Sigmoid colon (tissue), 4 donors: ENCODE measurements at regions not wholly inside any gene's neighbourhood (a gene's known extent, or its start where the extent isn't known, plus 50 kb on each side); places are given as distances from the start of the nearest gene placed in this dataset.
A peak's percentile ranks its signal among the peaks of the same experiment; 100 is the strongest.

Source experiments
- CTCF ChIP-seq, 4 experiments: fragments of 450-650 bp in 3 of 4; fragments of 200-600 bp in 1 of 4; IDR thresholded peaks; one replicate each; pipeline ENCODE4 v1.5.1; 2016 to 2019; ENCODE audit warnings: antibody characterized with exemption in 4 of 4, mild to moderate bottlenecking in 3 of 4, moderate library complexity in 2 of 4
- POLR2A ChIP-seq, 2 donors: fragments of 450-650 bp; IDR thresholded peaks; one replicate each; pipeline ENCODE4 v1.6.1; 2016; ENCODE audit warnings: antibody characterized with exemption in 2 of 2, mild to moderate bottlenecking in 2 of 2, moderate library complexity in 2 of 2
- POLR2AphosphoS5 ChIP-seq, 4 donors: sonication (generic); formaldehyde crosslinking; IDR thresholded peaks; one replicate each; pipeline ENCODE4 v1.6.1; 2017; ENCODE audit warnings: antibody characterized with exemption in 4 of 4

GRCh38 chr15:47439146-47440111, 277.9 kb upstream of the SEMA6D start:
- TF ChIP-seq CTCF (IDR thresholded peaks at IDR 0.05) (no peak), POLR2A (IDR thresholded peaks at IDR 0.05) (no peak), POLR2AphosphoS5 (IDR thresholded peaks at IDR 0.05) (peak in 2 of 4 donors; percentile 30 to 35)
